ENCODE measurements at regions not wholly inside any gene's neighbourhood (a gene's known extent, or its start where the extent isn't known, plus 50 kb on each side); places are given as distances from the start of the nearest gene placed in this dataset.

GRCh38 chr4:17170131-17170530, 271.7 kb upstream of the LDB2 start:
- H3K4me3 Mint-ChIP-seq, result no peak overlapping the region

More at GRCh38 chr4:17170131-17170530, 271.7 kb upstream of the LDB2 start:
- no peaks in the 10 kb centered on the region for H3K9me3 Mint-ChIP-seq
- ATAC-seq (no peak), DNase-seq (ENCODE audit: low spot score) (no peak)
- no peaks in the 10 kb centered on the region for H3K36me3 ChIP-seq (ENCODE audit: insufficient read depth)
- peaks cover 3% of the 10 kb centered on the region for H3K27me3 Mint-ChIP-seq (ENCODE audit: insufficient read depth, low read depth, poor library complexity)
- H3K4me1 ChIP-seq (ENCODE audit: insufficient read depth), result peaks cover 17% of the 10 kb centered on the region
- no peak overlapping the region for H3K27ac Mint-ChIP-seq
- TF ChIP-seq EZH2phosphoT487 (IDR thresholded peaks at IDR 0.05; ENCODE audit: unreplicated experiment) (no peak), ZNF331 (CRISPR knock-in tag; IDR thresholded peaks at IDR 0.05; ENCODE audit: low read depth) (no peak), REST (IDR thresholded peaks at IDR 0.05; ENCODE audit: unreplicated experiment) (no peak), ETS1 (IDR thresholded peaks at IDR 0.05) (no peak), POLR2AphosphoS5 (IDR thresholded peaks at IDR 0.05; ENCODE audit: low read depth) (no peak), ZNF114 (CRISPR knock-in tag; IDR thresholded peaks at IDR 0.05) (no peak), STAT1 (IDR thresholded peaks at IDR 0.05; ENCODE audit: unreplicated experiment) (no peak), EZH2 (IDR thresholded peaks at IDR 0.05; ENCODE audit: low read depth, unreplicated experiment) (no peak), NANOG (IDR thresholded peaks at IDR 0.05; ENCODE audit: borderline replicate concordance) (no peak), CREB1 (CRISPR knock-in tag; IDR thresholded peaks at IDR 0.05; ENCODE audit: low read depth) (no peak), ZNF462 (CRISPR knock-in tag; IDR thresholded peaks at IDR 0.05) (no peak), CTCF (conservative IDR thresholded peaks at IDR 0.05; ENCODE audit: low read depth in 2 of 2) (no peak), JUNB (IDR thresholded peaks at IDR 0.05; ENCODE audit: unreplicated experiment) (no peak)
- H4K20me1 ChIP-seq (replicated peaks; ENCODE audit: insufficient read depth), result no peaks in the 10 kb centered on the region
- H3K4me3 ChIP-seq, result no peak overlapping the region
- H2AFZ ChIP-seq, result no peak overlapping the region; the same call in 1 of the 2 replicates
- H3K4me1 Mint-ChIP-seq, result peaks cover 18% of the 10 kb centered on the region
- no peak overlapping the region for H3K4me2 ChIP-seq
- H3K27ac ChIP-seq (ENCODE audit: low read depth), result no peak overlapping the region
- H3K27me3 ChIP-seq (ENCODE audit: insufficient read depth), result peaks cover 35% of the 10 kb centered on the region
- H3K36me3 Mint-ChIP-seq (ENCODE audit: low read depth), result no peaks in the 10 kb centered on the region
- H3K79me2 ChIP-seq (replicated peaks; ENCODE audit: insufficient read depth), result no peaks in the 10 kb centered on the region
- H3K9me2 ChIP-seq (ENCODE audit: insufficient read depth), result no peaks in the 10 kb centered on the region
- H3F3A ChIP-seq (replicated peaks; ENCODE audit: low read depth), result no peaks in the 10 kb centered on the region

All from GM23338 (cell line).